ENCODE measurements at regions not wholly inside any gene's neighbourhood (a gene's known extent, or its start where the extent isn't known, plus 50 kb on each side); places are given as distances from the start of the nearest gene placed in this dataset.

- TF ChIP-seq SIN3A (IDR thresholded peaks at IDR 0.05; ENCODE audit: low read depth, low read length) (no peak), ATF2 (IDR thresholded peaks at IDR 0.05; ENCODE audit: low read length) (no peak), ZBTB33 (IDR thresholded peaks at IDR 0.05) (no peak), ZNF207 (IDR thresholded peaks at IDR 0.05; ENCODE audit: borderline replicate concordance) (no peak), SMAD5 (IDR thresholded peaks at IDR 0.05; ENCODE audit: low read depth) (no peak), MYB (IDR thresholded peaks at IDR 0.05; ENCODE audit: borderline replicate concordance, low read depth, low read length) (no peak), ZSCAN29 (IDR thresholded peaks at IDR 0.05) (no peak)
Measured at GRCh38 chr12:9324782-9325181, 116.6 kb upstream of the PZP start (continued).

GRCh38 chr12:9323144-9323681 is 115.0 kb upstream of the PZP start:
- ChIA-PET CTCF (no interaction called here), RAD21 (ENCODE audit: unreplicated experiment) (no interaction called here), POLR2A (no interaction called here), SMC1A (ENCODE audit: uncharacterized antibody, unreplicated experiment) (no interaction called here)
- Histone ChIP-seq H3K27ac (ENCODE audit: control insufficient read depth, insufficient read depth) (no peak overlapping the region), H3K9me3 (replicated peaks; ENCODE audit: control insufficient read depth, insufficient read depth, low read length) (no peaks in the 10 kb centered on the region), H4K20me1 (ENCODE audit: control insufficient read depth, insufficient read depth) (no peaks in the 10 kb centered on the region), H3K79me2 (ENCODE audit: control insufficient read depth, insufficient read depth, low read length) (no peaks in the 10 kb centered on the region), H3K4me1 (ENCODE audit: control insufficient read depth, insufficient read depth, low read length) (peaks cover 7% of the 10 kb centered on the region), H3K36me3 (ENCODE audit: control insufficient read depth in 2 of 2, insufficient read depth in 2 of 2, low read length in 1 of 2) (no peaks in the 10 kb centered on the region), H3K4me2 (ENCODE audit: control insufficient read depth, insufficient read depth) (no peak overlapping the region), H2AFZ (ENCODE audit: control insufficient read depth, low read depth, low read length) (no peak overlapping the region), H3K9ac (ENCODE audit: control insufficient read depth, insufficient read depth, low read length) (no peak overlapping the region), H3K4me3 (no peak overlapping the region), H3K27me3 (replicated peaks in 1 of 2; ENCODE audit: control insufficient read depth in 2 of 2, insufficient read depth in 2 of 2, low read length in 1 of 2) (no peaks in the 10 kb centered on the region)
- FAIRE-seq (no peak), ATAC-seq (no peak), DNase-seq (ENCODE audit: low read depth, low spot score) (no peak)
- in situ Hi-C loops (cut with MboI) (no loop called here), intact Hi-C loops (cut with micrococcal nuclease; ENCODE audit: unreplicated experiment) (no loop called here)
- BruUV-seq (replicated peaks) = no TSS peak
- WGBS (ENCODE audit: insufficient coverage, insufficient replicate concordance, low lambda C conversion rate, missing lambda C conversion rate) = 88% methylated on average over 5 of the region's 5 CpGs
- TF ChIP-seq FOXK2 (IDR thresholded peaks at IDR 0.05) (no peak), MEF2A (IDR thresholded peaks at IDR 0.05; ENCODE audit: insufficient read depth, low read depth, low read length) (no peak), RBBP5 (conservative IDR thresholded peaks at IDR 0.05) (no peak), NR2C2 (IDR thresholded peaks at IDR 0.05; ENCODE audit: borderline replicate concordance, control insufficient read depth, insufficient read length, low read depth) (no peak), KAT2A (conservative IDR thresholded peaks at IDR 0.05; ENCODE audit: control insufficient read depth, low read depth, low read length) (no peak), GABPA (IDR thresholded peaks at IDR 0.05; ENCODE audit: low read depth) (no peak), EED (IDR thresholded peaks at IDR 0.05; ENCODE audit: low read depth) (no peak), IRF3 (IDR thresholded peaks at IDR 0.05) (no peak), CHD1 (IDR thresholded peaks at IDR 0.05; ENCODE audit: low read depth, low read length) (no peak), ZBTB4 (CRISPR knock-in tag; IDR thresholded peaks at IDR 0.05) (no peak), STAT3 (IDR thresholded peaks at IDR 0.05; ENCODE audit: low read depth, low read length) (no peak), SMAD1 (IDR thresholded peaks at IDR 0.05; ENCODE audit: low read depth, partially characterized antibody) (no peak)
